ENCODE measurements at regions not wholly inside any gene's neighbourhood (a gene's known extent, or its start where the extent isn't known, plus 50 kb on each side); places are given as distances from the start of the nearest gene placed in this dataset.
A peak's percentile ranks its signal among the peaks of the same experiment; 100 is the strongest.

GRCh38 chr7:21193895-21194294, 234.0 kb upstream of the SP4 start:
- DNase-seq (ENCODE audit: low spot score in 2 of 2) = no peak
- no peak for FAIRE-seq

GRCh38 chr7:21194936-21195335, 232.9 kb upstream of the SP4 start:
- no peak for FAIRE-seq
- DNase-seq (ENCODE audit: low spot score in 2 of 2) = no peak

GRCh38 chr7:21198921-21199320, 229.0 kb upstream of the SP4 start:
- DNase-seq (ENCODE audit: low spot score in 2 of 2) (no peak), FAIRE-seq (no peak)

GRCh38 chr7:21200503-21200902, 227.4 kb upstream of the SP4 start:
- DNase-seq (ENCODE audit: low spot score in 2 of 2) (no peak), FAIRE-seq (no peak)

GRCh38 chr7:21214657-21215056, 213.2 kb upstream of the SP4 start:
- peak; percentile 3 for FAIRE-seq
- no peak for DNase-seq (ENCODE audit: low spot score in 2 of 2)

- DNase-seq (ENCODE audit: low spot score in 2 of 2) (no peak), FAIRE-seq (no peak)
These were observed 212.6 kb upstream of the SP4 start for GRCh38 chr7:21215307-21215706.

GRCh38 chr7:21217365-21217764, 210.5 kb upstream of the SP4 start:
- DNase-seq (ENCODE audit: low spot score in 2 of 2) (no peak), FAIRE-seq (no peak)

GRCh38 chr7:21218155-21218554, 209.7 kb upstream of the SP4 start:
- DNase-seq (ENCODE audit: low spot score in 2 of 2) (no peak), FAIRE-seq (no peak)

- no peak for FAIRE-seq
- DNase-seq (ENCODE audit: low spot score in 2 of 2) = no peak
These were observed 206.8 kb upstream of the SP4 start for GRCh38 chr7:21221130-21221529.

- DNase-seq (ENCODE audit: low spot score in 2 of 2) (no peak), FAIRE-seq (no peak)
These were observed 189.3 kb upstream of the SP4 start for GRCh38 chr7:21238400-21239116.

GRCh38 chr7:21243265-21243664, 184.6 kb upstream of the SP4 start:
- no peak for FAIRE-seq
- DNase-seq (ENCODE audit: low spot score in 2 of 2) = no peak

GRCh38 chr7:21251151-21251800, 176.6 kb upstream of the SP4 start:
- FAIRE-seq (no peak), DNase-seq (ENCODE audit: low spot score in 2 of 2) (no peak)

- DNase-seq (ENCODE audit: low spot score in 2 of 2) = peak; percentile 17 to 43
- peak; percentile 24 for FAIRE-seq
These were observed 173.9 kb upstream of the SP4 start for GRCh38 chr7:21253740-21254687.

GRCh38 chr7:21256310-21256877, 171.5 kb upstream of the SP4 start:
- DNase-seq (ENCODE audit: low spot score in 2 of 2) (peak in 1 of 2 donors; percentile 5), FAIRE-seq (peak; percentile 98)

GRCh38 chr7:21260939-21261338, 166.9 kb upstream of the SP4 start:
- DNase-seq (ENCODE audit: low spot score in 2 of 2) = no peak
- FAIRE-seq = no peak

- FAIRE-seq = no peak
- DNase-seq (ENCODE audit: low spot score in 2 of 2) = no peak
These were observed 166.0 kb upstream of the SP4 start for GRCh38 chr7:21261627-21262594.

GRCh38 chr7:21269021-21269420, 158.9 kb upstream of the SP4 start:
- no peak for DNase-seq (ENCODE audit: low spot score in 2 of 2)
- FAIRE-seq = no peak

- DNase-seq (ENCODE audit: low spot score in 2 of 2) (no peak), FAIRE-seq (no peak)
These were observed 151.3 kb upstream of the SP4 start for GRCh38 chr7:21276471-21277035.

- no peak for FAIRE-seq
- DNase-seq (ENCODE audit: low spot score in 2 of 2) = no peak
These were observed 148.9 kb upstream of the SP4 start for GRCh38 chr7:21278944-21279343.
